CD14-positive monocyte (primary cell): ENCODE measurements at regions not wholly inside any gene's neighbourhood (a gene's known extent, or its start where the extent isn't known, plus 50 kb on each side); places are given as distances from the start of the nearest gene placed in this dataset.
"Not testable (repeated sequence)": the region's sequence is repeated elsewhere in the genome, so short reads cannot be mapped to it uniquely, and the experiment has no call there.

Experiments used
- DNase-seq, 3 donors: peaks; one replicate each; pipeline ENCODE4 v3.0.0-alpha.2; 2011 to 2022
- H2AFZ ChIP-seq: 2 replicates; pipeline ENCODE4 v1.6.0; 2012; ENCODE audit warnings: mild to moderate bottlenecking, low read depth, low read length, inconsistent platforms; ENCODE audit not compliant: insufficient read depth, poor library complexity, severe bottlenecking
- H3K27ac ChIP-seq, 2 donors: 1 replicate in 1 of 2; 2 replicates in 1 of 2; pipeline ENCODE4 v1.5.1; 2012 to 2013; ENCODE audit warnings: low read length in 2 of 2, control low read depth in 1 of 2, inconsistent platforms in 1 of 2, low read depth in 1 of 2, mild to moderate bottlenecking in 1 of 2
- H3K27me3 ChIP-seq, 2 donors: one replicate each; pipeline versions ENCODE4 v1.6.0 to v1.6.1; 2011 to 2013; ENCODE audit warnings: low read length in 2 of 2; ENCODE audit not compliant: control insufficient read depth in 2 of 2, insufficient read depth in 2 of 2
- H3K36me3 ChIP-seq, 2 donors: replicated peaks in 1 of 2; 1 replicate in 1 of 2; 2 replicates in 1 of 2; pipeline versions ENCODE4 v1.5.1 to v1.6.1; 2012 to 2013; ENCODE audit warnings: low read length in 2 of 2, control low read depth in 1 of 2, inconsistent platforms in 1 of 2, mild to moderate bottlenecking in 1 of 2; ENCODE audit not compliant: insufficient read depth in 2 of 2, control insufficient read depth in 1 of 2
- H3K4me1 ChIP-seq, 2 donors: 1 replicate in 1 of 2; 2 replicates in 1 of 2; pipeline versions ENCODE4 v1.5.1 to v1.6.1; 2012 to 2013; ENCODE audit warnings: low read length in 2 of 2, control low read depth in 1 of 2, inconsistent platforms in 1 of 2, mild to moderate bottlenecking in 1 of 2, moderate library complexity in 1 of 2; ENCODE audit not compliant: insufficient read depth in 2 of 2, control insufficient read depth in 1 of 2
- H3K4me2 ChIP-seq: replicated peaks from 2 replicates; pipeline ENCODE3; 2012; ENCODE audit warnings: low read length, moderate library complexity, mild to moderate bottlenecking; ENCODE audit not compliant: poor library complexity, severe bottlenecking; ENCODE audit errors: extremely low read depth
- H3K4me3 ChIP-seq, 3 experiments: fragments of 200-600 bp in 1 of 3; sonication (generic) in 1 of 3; replicated peaks in 1 of 3; 1 replicate in 2 of 3; 2 replicates in 1 of 3; pipeline ENCODE4 v1.5.1; 2011 to 2013; ENCODE audit warnings: low read length in 3 of 3, mild to moderate bottlenecking in 3 of 3, control low read depth in 2 of 3, low read depth in 2 of 3, inconsistent platforms in 1 of 3, moderate library complexity in 1 of 3
- H3K79me2 ChIP-seq: 2 replicates; pipeline ENCODE4 v1.6.0; 2012; ENCODE audit warnings: mild to moderate bottlenecking, control low read depth, inconsistent platforms, low read length, moderate library complexity; ENCODE audit not compliant: insufficient read depth
- H3K9ac ChIP-seq: 2 replicates; pipeline ENCODE4 v1.6.0; 2017; ENCODE audit warnings: low read length, mild to moderate bottlenecking; ENCODE audit not compliant: insufficient read depth, poor library complexity, severe bottlenecking
- H3K9me3 ChIP-seq, 2 donors: replicated peaks in 1 of 2; 1 replicate in 1 of 2; 2 replicates in 1 of 2; pipeline versions ENCODE4 v1.5.1 to v1.6.1; 2012 to 2013; ENCODE audit warnings: low read length in 2 of 2, control low read depth in 1 of 2; ENCODE audit not compliant: control insufficient read depth in 1 of 2, insufficient read depth in 1 of 2
- H4K20me1 ChIP-seq: 2 replicates; pipeline ENCODE4 v1.6.0; 2012; ENCODE audit warnings: mild to moderate bottlenecking, low read length, control low read depth, moderate library complexity; ENCODE audit not compliant: insufficient read depth
- H3K27ac Mint-ChIP-seq, 7 donors: one replicate each; pipeline ENCODE4 v1.8.0; 2020; ENCODE audit warnings: mild to moderate bottlenecking in 7 of 7, mixed read lengths in 7 of 7, moderate library complexity in 6 of 7, inconsistent platforms in 2 of 7
- H3K27me3 Mint-ChIP-seq, 3 donors: one replicate each; pipeline ENCODE4 v1.8.0; 2021 to 2022; ENCODE audit warnings: low read depth in 3 of 3, mild to moderate bottlenecking in 3 of 3, mixed read lengths in 3 of 3, moderate library complexity in 3 of 3, inconsistent platforms in 1 of 3
- H3K36me3 Mint-ChIP-seq, 2 donors: one replicate each; pipeline ENCODE4 v1.8.0; 2020; ENCODE audit warnings: mixed read lengths in 2 of 2, inconsistent platforms in 1 of 2, mild to moderate bottlenecking in 1 of 2
- H3K4me1 Mint-ChIP-seq: one replicate; pipeline ENCODE4 v1.8.0; 2020; ENCODE audit warnings: mild to moderate bottlenecking, mixed read lengths
- H3K4me3 Mint-ChIP-seq, 2 donors: one replicate each; pipeline ENCODE4 v1.8.0; 2020; ENCODE audit warnings: mild to moderate bottlenecking in 2 of 2, mixed read lengths in 2 of 2, moderate library complexity in 1 of 2
- H3K9me3 Mint-ChIP-seq, 7 donors: one replicate each; pipeline ENCODE4 v1.8.0; 2020 to 2022; ENCODE audit warnings: mixed read lengths in 7 of 7, mild to moderate bottlenecking in 6 of 7, moderate library complexity in 6 of 7, inconsistent platforms in 2 of 7
- WGBS: methylation state at CpG from one replicate; pipeline ENCODE4 v1.1.5; 2013; ENCODE audit warnings: missing lambda C conversion rate; ENCODE audit not compliant: insufficient coverage; 5-methylcytosine and 5-hydroxymethylcytosine counted together
- intact Hi-C, 2 donors: fragments of 100-400 bp; cut with micrococcal nuclease; formaldehyde crosslinking; loops; one replicate each; pipeline versions ENCODE4 v1.15.0 to v1.15.1; 2023
- TF ChIP-seq, protein P1 (sequence below): fragments of 200-600 bp; IDR thresholded peaks from one replicate; pipeline ENCODE4 v1.8.0; 2022; ENCODE audit warnings: antibody characterized with exemption, mild to moderate bottlenecking

DNA sequence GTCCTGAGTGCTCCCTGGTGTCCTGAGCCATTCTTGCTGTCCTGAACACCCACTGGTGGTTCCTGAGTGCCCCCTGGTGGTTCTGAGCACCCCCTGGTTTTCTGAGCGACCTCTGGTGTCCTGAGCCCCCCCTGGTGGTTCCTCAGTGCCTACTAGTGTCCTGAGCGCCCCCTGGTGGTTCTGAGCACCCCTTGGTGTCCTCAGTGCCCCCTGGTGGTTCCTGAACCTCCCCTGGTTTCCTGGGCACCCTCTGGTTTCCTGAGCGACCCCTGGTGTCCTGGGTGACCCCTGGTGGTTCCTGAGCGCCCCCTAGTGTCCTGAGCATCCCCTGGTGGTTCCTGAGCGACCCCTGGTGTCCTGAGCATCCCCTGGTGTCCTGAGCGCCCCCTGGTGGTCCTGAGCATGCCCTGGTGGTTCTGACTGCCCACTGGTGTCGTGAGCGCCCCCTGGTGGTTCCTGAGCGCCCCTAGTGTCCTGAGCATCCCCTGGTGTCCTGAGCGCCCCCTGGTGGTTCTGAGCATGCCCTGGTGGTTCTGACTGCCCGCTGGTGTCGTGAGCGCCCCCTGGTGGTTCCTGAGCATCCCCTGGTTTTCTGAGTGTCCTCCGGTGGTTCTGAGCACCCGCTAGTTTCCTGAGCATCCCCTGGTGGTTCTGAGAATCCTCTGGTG, 473.1 kb downstream of the TMEM121 start:
- Histone ChIP-seq H3K27me3 (no peaks in the 10 kb centered on the region), H3K79me2 (no peaks in the 10 kb centered on the region), H3K4me3 (no peak overlapping the region), H2AFZ (peak overlapping the region; percentile 77), H3K9me3 (peaks cover 0 to 12% of the 10 kb centered on the region in 2 donors), H3K36me3 (no peaks in the 10 kb centered on the region), H3K4me1 (peaks cover 0 to 11% of the 10 kb centered on the region in 2 donors), H3K27ac (no peak overlapping the region), H3K4me2 (no peak overlapping the region), H4K20me1 (no peaks in the 10 kb centered on the region), H3K9ac (no peak overlapping the region)
- intact Hi-C loops = loop anchor here (10.0 kb wide), 2 partner anchors 55 to 325 kb away; no protein-coding TSS in a partner anchor
- 61% methylated on average over 15 of the region's 15 CpGs for WGBS
- H3K36me3 Mint-ChIP-seq = no peaks in the 10 kb centered on the region
- H3K27ac Mint-ChIP-seq = peak overlapping the region in 1 of 7 donors; percentile 25
- no peak overlapping the region for H3K4me3 Mint-ChIP-seq
- H3K4me1 Mint-ChIP-seq = peaks cover 10% of the 10 kb centered on the region
- H3K9me3 Mint-ChIP-seq = peaks cover 4 to 14% (median 8%) of the 10 kb centered on the region in 7 donors
- DNase-seq = peak; percentile 37 to 59 (median 44)
- peaks cover 0 to 1% (median 0%) of the 10 kb centered on the region in 3 donors for H3K27me3 Mint-ChIP-seq
- TF ChIP-seq, protein P1, sequence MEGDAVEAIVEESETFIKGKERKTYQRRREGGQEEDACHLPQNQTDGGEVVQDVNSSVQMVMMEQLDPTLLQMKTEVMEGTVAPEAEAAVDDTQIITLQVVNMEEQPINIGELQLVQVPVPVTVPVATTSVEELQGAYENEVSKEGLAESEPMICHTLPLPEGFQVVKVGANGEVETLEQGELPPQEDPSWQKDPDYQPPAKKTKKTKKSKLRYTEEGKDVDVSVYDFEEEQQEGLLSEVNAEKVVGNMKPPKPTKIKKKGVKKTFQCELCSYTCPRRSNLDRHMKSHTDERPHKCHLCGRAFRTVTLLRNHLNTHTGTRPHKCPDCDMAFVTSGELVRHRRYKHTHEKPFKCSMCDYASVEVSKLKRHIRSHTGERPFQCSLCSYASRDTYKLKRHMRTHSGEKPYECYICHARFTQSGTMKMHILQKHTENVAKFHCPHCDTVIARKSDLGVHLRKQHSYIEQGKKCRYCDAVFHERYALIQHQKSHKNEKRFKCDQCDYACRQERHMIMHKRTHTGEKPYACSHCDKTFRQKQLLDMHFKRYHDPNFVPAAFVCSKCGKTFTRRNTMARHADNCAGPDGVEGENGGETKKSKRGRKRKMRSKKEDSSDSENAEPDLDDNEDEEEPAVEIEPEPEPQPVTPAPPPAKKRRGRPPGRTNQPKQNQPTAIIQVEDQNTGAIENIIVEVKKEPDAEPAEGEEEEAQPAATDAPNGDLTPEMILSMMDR = peak; percentile 68

DNA sequence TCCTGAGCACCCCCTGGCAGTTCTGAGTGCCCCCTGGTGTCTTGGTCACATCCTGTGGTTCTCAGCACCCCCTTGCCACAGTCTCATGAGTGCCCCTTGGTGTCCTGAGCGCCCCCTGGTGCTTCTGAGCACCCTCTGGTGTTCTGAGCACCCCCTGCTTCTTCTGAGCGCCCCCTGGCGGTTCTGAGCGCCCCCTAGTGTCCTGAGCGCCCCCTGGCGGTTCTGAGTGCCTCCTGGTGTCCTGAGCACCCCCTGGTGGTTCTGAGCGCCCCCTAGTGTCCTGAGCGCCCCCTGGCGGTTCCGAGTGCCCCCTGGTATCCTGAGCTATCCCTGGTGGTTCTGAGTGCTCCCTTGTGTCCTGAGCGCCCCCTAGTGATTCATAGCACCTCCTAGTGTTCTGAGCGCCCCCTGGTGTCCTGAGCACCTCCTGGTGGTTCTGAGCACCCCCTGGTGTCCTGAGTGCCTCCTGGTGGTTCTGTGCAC, 473.7 kb downstream of the TMEM121 start:
- DNase-seq = peak in 1 of 3 donors; percentile 18
- 85% methylated on average over 3 of the region's 12 CpGs for WGBS
- Mint-ChIP-seq H3K4me1 (peaks cover 13% of the 10 kb centered on the region), H3K9me3 (peaks cover 4 to 14% (median 8%) of the 10 kb centered on the region in 7 donors), H3K27ac (peak overlapping the region in 1 of 7 donors; percentile 25)
- not testable (repeated sequence) for H4K20me1 ChIP-seq, H3K27me3 ChIP-seq, H3K4me2 ChIP-seq, H3K4me3 ChIP-seq, H3K79me2 ChIP-seq, H3K36me3 Mint-ChIP-seq, H3K4me3 Mint-ChIP-seq, H3K27ac ChIP-seq, H2AFZ ChIP-seq, H3K9ac ChIP-seq, H3K27me3 Mint-ChIP-seq, H3K36me3 ChIP-seq
- TF ChIP-seq, protein P1 = peak; percentile 27
- Histone ChIP-seq H3K4me1 (peaks cover 0 to 11% of the 10 kb centered on the region in 2 donors), H3K9me3 (peaks cover 0 to 12% of the 10 kb centered on the region in 2 donors)
- intact Hi-C loops = loop anchor here (10.0 kb wide), 2 partner anchors 55 to 325 kb away; no protein-coding TSS in a partner anchor
